HEK293 (cell line): ENCODE measurements at regions not wholly inside any gene's neighbourhood (a gene's known extent, or its start where the extent isn't known, plus 50 kb on each side); places are given as distances from the start of the nearest gene placed in this dataset.
"Not testable (repeated sequence)": the region's sequence is repeated elsewhere in the genome, so short reads cannot be mapped to it uniquely, and the experiment has no call there.

Source experiments
- CTCF ChIA-PET: fragments of 350-600 bp; formaldehyde crosslinking; extraction: SDS; loops from one replicate; lab custom pipeline; 2021; ENCODE audit warnings: antibody characterized with exemption; lab: Yijun Ruan, JAX
- POLR2A ChIA-PET: fragments of 300-600 bp; formaldehyde crosslinking; extraction: SDS; loops from one replicate; lab custom pipeline; 2020; ENCODE audit warnings: antibody characterized with exemption, inconsistent platforms; lab: Yijun Ruan, JAX
- H3K27ac ChIP-seq: fragments of 200-500 bp; sonication (Bioruptor generic); 2 replicates; pipeline ENCODE4 v1.5.1; 2014; ENCODE audit warnings: low read depth, low read length, control low read depth, inconsistent platforms; ENCODE audit errors: extremely low read depth
- H3K36me3 ChIP-seq, 2 experiments: fragments of 200-500 bp in 1 of 2; sonication (Bioruptor generic) in 1 of 2; 1 replicate in 1 of 2; 2 replicates in 1 of 2; pipeline ENCODE4 v1.5.1; 2014 to 2017; ENCODE audit warnings: inconsistent platforms in 2 of 2, low read length in 2 of 2; ENCODE audit not compliant: control insufficient read depth in 2 of 2, insufficient read depth in 1 of 2
- H3K4me1 ChIP-seq: fragments of 200-500 bp; sonication (Bioruptor generic); 2 replicates; pipeline ENCODE4 v1.5.1; 2014; ENCODE audit warnings: mild to moderate bottlenecking, low read length, inconsistent platforms; ENCODE audit not compliant: control insufficient read depth, insufficient read depth
- H3K4me3 ChIP-seq: 2 replicates; pipeline ENCODE4 v1.5.1; 2011; ENCODE audit warnings: low read depth, mild to moderate bottlenecking, control low read depth, low read length, moderate library complexity
- H3K9me3 ChIP-seq: fragments of 200-500 bp; sonication (Bioruptor generic); 2 replicates; pipeline ENCODE4 v1.5.1; 2014; ENCODE audit warnings: low read depth, low read length, inconsistent platforms; ENCODE audit not compliant: control insufficient read depth, insufficient read depth
- GLIS2 ChIP-seq: fragments of 450-650 bp; formaldehyde crosslinking; IDR thresholded peaks from 2 replicates; pipeline ENCODE4 v1.5.1; 2016; ENCODE audit warnings: missing biosample characterization, missing genetic modification characterization
- HOXC10 ChIP-seq: sonication (generic); formaldehyde crosslinking; IDR thresholded peaks from 2 replicates; pipeline ENCODE4 v1.8.1; 2023; ENCODE audit warnings: mild to moderate bottlenecking, missing genetic modification reagents
- KLF10 ChIP-seq: fragments of 450-650 bp; IDR thresholded peaks from 2 replicates; pipeline ENCODE4 v1.5.1; 2018; ENCODE audit warnings: missing biosample characterization, mild to moderate bottlenecking, missing genetic modification characterization
- ZFP69B ChIP-seq: fragments of 450-650 bp; formaldehyde crosslinking; IDR thresholded peaks from 2 replicates; pipeline ENCODE4 v1.5.1; 2016; ENCODE audit warnings: missing biosample characterization, missing genetic modification characterization
- ZNF473 ChIP-seq: fragments of 450-650 bp; formaldehyde crosslinking; IDR thresholded peaks from 2 replicates; pipeline ENCODE4 v1.5.1; 2017; ENCODE audit warnings: missing biosample characterization, missing genetic modification characterization
- ZNF549 ChIP-seq: fragments of 450-650 bp; IDR thresholded peaks from 2 replicates; pipeline ENCODE4 v1.5.1; 2018; ENCODE audit warnings: missing biosample characterization, missing genetic modification characterization, mild to moderate bottlenecking, inconsistent platforms, moderate library complexity
- ZNF830 ChIP-seq: fragments of 450-650 bp; IDR thresholded peaks from 2 replicates; pipeline ENCODE4 v1.5.0; 2018; ENCODE audit warnings: missing biosample characterization, missing genetic modification characterization, low read depth, mild to moderate bottlenecking, moderate library complexity
- ZSCAN30 ChIP-seq: fragments of 450-650 bp; IDR thresholded peaks from 2 replicates; pipeline ENCODE4 v1.5.1; 2018; ENCODE audit warnings: missing biosample characterization, mild to moderate bottlenecking, missing genetic modification characterization, moderate library complexity
- TF ChIP-seq, protein P1 (sequence below): fragments of 450-650 bp; formaldehyde crosslinking; IDR thresholded peaks from 2 replicates; pipeline ENCODE4 v1.5.1; 2016; ENCODE audit warnings: missing biosample characterization, missing genetic modification characterization, borderline replicate concordance
- TF ChIP-seq, protein P2 (sequence below): fragments of 450-650 bp; formaldehyde crosslinking; IDR thresholded peaks from 2 replicates; pipeline ENCODE4 v1.5.1; 2016; ENCODE audit warnings: missing biosample characterization, missing genetic modification characterization, borderline replicate concordance
- TF ChIP-seq, protein P3 (sequence below): fragments of 450-650 bp; formaldehyde crosslinking; IDR thresholded peaks from 2 replicates; pipeline ENCODE4 v1.5.0; 2017; ENCODE audit warnings: missing biosample characterization, missing genetic modification characterization, borderline replicate concordance

DNA sequence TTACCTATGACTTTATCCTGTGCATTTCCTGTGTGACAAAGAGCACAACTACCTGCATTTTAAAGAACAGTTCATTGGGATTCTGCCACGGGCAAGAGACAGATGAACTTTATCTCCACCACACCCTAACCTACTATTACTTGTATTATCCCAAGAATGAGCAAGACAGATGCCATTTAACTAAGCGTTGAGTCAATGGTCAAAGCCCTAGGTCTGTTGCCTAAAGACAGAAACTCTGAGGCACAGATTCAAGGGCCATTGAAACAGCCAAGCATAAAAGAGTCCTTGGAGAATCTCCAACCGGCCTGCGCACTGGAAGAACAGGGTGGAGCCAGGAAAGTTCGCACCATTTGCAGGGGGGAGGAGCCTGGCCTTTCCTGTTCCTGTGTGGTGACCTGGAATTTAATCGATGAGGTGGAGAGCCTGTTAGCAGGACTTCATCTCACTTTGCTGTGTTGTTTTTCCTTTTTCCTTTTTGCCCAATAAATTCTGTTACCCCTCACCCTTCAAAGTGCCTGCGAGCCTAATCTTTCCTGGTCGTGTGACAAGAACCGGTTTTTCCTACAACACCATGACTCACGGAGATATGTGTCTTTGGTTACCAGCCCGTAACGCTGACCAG lies 146.4 kb upstream of the DIAPH2 start (continued):
- TF ChIP-seq, protein P1, sequence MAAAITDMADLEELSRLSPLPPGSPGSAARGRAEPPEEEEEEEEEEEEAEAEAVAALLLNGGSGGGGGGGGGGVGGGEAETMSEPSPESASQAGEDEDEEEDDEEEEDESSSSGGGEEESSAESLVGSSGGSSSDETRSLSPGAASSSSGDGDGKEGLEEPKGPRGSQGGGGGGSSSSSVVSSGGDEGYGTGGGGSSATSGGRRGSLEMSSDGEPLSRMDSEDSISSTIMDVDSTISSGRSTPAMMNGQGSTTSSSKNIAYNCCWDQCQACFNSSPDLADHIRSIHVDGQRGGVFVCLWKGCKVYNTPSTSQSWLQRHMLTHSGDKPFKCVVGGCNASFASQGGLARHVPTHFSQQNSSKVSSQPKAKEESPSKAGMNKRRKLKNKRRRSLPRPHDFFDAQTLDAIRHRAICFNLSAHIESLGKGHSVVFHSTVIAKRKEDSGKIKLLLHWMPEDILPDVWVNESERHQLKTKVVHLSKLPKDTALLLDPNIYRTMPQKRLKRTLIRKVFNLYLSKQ (tag by site-specific recombination) = no peak
- TF ChIP-seq, protein P2, sequence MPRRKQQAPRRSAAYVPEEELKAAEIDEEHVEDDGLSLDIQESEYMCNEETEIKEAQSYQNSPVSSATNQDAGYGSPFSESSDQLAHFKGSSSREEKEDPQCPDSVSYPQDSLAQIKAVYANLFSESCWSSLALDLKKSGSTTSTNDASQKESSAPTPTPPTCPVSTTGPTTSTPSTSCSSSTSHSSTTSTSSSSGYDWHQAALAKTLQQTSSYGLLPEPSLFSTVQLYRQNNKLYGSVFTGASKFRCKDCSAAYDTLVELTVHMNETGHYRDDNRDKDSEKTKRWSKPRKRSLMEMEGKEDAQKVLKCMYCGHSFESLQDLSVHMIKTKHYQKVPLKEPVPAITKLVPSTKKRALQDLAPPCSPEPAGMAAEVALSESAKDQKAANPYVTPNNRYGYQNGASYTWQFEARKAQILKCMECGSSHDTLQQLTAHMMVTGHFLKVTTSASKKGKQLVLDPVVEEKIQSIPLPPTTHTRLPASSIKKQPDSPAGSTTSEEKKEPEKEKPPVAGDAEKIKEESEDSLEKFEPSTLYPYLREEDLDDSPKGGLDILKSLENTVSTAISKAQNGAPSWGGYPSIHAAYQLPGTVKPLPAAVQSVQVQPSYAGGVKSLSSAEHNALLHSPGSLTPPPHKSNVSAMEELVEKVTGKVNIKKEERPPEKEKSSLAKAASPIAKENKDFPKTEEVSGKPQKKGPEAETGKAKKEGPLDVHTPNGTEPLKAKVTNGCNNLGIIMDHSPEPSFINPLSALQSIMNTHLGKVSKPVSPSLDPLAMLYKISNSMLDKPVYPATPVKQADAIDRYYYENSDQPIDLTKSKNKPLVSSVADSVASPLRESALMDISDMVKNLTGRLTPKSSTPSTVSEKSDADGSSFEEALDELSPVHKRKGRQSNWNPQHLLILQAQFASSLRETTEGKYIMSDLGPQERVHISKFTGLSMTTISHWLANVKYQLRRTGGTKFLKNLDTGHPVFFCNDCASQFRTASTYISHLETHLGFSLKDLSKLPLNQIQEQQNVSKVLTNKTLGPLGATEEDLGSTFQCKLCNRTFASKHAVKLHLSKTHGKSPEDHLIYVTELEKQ = no peak

DNA sequence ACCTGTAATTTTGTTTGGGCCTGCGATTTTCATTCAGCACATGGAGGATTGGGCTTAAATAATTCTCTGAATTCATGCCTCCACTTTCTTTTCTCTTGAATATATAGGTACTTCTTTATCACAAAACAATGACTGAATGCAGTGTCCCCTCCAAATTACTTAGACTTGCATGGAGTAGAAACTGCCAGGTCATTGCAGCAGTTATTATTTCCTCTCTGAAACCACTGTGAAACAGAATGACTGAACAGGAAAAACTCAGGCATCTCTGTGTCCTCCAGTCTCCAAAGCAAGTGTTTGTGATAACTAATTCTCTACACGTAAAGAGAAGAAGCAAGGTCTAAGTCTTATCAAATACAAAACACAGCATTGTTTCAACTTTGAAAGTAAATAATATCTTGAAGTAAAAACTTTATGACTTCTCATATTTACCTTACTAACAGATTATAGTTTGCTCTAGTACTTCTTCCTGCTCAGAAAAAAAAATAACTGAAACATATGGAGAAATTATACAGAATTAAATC lies 144.5 kb upstream of the DIAPH2 start:
- Histone ChIP-seq H3K4me3 (no peak overlapping the region), H3K9me3 (no peaks in the 10 kb centered on the region), H3K36me3 (no peaks in the 10 kb centered on the region), H3K4me1 (no peaks in the 10 kb centered on the region), H3K27ac (no peak overlapping the region)
- CTCF ChIA-PET = no interaction called here
- POLR2A ChIA-PET = no interaction called here
- TF ChIP-seq ZFP69B (tag by site-specific recombination) (no peak), ZSCAN30 (tag by site-specific recombination) (no peak), HOXC10 (CRISPR knock-in tag) (no peak), GLIS2 (tag by site-specific recombination) (no peak), ZNF473 (tag by site-specific recombination) (no peak), ZNF830 (tag by site-specific recombination) (no peak), ZNF549 (tag by site-specific recombination) (no peak), KLF10 (tag by site-specific recombination) (no peak)
- TF ChIP-seq, protein P3, sequence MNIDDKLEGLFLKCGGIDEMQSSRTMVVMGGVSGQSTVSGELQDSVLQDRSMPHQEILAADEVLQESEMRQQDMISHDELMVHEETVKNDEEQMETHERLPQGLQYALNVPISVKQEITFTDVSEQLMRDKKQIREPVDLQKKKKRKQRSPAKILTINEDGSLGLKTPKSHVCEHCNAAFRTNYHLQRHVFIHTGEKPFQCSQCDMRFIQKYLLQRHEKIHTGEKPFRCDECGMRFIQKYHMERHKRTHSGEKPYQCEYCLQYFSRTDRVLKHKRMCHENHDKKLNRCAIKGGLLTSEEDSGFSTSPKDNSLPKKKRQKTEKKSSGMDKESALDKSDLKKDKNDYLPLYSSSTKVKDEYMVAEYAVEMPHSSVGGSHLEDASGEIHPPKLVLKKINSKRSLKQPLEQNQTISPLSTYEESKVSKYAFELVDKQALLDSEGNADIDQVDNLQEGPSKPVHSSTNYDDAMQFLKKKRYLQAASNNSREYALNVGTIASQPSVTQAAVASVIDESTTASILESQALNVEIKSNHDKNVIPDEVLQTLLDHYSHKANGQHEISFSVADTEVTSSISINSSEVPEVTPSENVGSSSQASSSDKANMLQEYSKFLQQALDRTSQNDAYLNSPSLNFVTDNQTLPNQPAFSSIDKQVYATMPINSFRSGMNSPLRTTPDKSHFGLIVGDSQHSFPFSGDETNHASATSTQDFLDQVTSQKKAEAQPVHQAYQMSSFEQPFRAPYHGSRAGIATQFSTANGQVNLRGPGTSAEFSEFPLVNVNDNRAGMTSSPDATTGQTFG (tag by site-specific recombination) = no peak

DNA sequence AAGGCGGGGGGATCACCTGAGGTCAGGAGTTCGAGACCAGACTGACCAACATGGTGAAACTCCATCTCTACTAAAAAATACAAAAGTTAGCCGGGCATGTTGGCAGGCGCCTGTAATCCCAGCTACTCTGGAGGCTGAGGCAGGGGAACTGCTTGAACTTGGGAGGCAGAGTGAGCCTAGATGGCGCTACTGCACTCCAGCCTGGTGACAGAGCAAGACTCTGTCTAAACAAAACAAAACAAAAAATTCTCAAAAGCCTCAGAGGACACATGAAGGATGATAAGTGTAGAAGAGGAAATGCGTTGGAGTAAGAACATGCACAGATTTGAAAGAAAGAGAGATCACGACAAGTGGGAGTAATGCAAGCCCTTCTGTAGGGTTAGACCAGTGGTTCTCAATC lies 138.4 kb upstream of the DIAPH2 start:
- H3K36me3 ChIP-seq, POLR2A ChIA-PET, H3K27ac ChIP-seq, H3K4me3 ChIP-seq, H3K4me1 ChIP-seq, H3K9me3 ChIP-seq: not testable (repeated sequence)
- CTCF ChIA-PET = interaction anchor here (0.7 to 0.9 kb wide), 2 partner anchors 26 to 629 kb away, joined by 3 to 4 read pairs; no protein-coding TSS in a partner anchor
